ENCODE measurements at regions not wholly inside any gene's neighbourhood (a gene's known extent, or its start where the extent isn't known, plus 50 kb on each side); places are given as distances from the start of the nearest gene placed in this dataset.

DNA sequence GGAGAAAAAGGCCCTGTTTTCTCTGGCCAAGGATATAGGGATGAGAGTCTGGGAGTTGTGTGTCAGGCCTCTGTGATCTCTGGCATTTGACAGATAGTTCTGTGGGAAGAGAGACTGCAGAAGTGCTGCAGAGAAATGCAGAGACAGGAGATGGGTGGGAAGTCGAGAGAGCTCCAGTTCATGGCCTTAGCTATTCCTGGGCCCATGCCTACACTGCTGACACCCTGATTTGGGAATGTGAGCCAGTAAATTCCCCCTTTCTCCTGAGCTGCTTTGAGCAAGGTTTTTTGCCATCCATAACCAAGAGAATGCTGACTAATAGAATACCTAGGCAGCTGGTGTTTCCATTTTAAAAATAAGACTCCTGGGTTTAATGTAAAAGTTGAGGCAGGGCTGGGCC is 59.3 kb downstream of the EBLN2 start:
- TF ChIP-seq, protein P1, sequence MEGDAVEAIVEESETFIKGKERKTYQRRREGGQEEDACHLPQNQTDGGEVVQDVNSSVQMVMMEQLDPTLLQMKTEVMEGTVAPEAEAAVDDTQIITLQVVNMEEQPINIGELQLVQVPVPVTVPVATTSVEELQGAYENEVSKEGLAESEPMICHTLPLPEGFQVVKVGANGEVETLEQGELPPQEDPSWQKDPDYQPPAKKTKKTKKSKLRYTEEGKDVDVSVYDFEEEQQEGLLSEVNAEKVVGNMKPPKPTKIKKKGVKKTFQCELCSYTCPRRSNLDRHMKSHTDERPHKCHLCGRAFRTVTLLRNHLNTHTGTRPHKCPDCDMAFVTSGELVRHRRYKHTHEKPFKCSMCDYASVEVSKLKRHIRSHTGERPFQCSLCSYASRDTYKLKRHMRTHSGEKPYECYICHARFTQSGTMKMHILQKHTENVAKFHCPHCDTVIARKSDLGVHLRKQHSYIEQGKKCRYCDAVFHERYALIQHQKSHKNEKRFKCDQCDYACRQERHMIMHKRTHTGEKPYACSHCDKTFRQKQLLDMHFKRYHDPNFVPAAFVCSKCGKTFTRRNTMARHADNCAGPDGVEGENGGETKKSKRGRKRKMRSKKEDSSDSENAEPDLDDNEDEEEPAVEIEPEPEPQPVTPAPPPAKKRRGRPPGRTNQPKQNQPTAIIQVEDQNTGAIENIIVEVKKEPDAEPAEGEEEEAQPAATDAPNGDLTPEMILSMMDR (conservative IDR thresholded peaks at IDR 0.05; ENCODE audit: low read depth, low read length) = no peak
- TF ChIP-seq POLR2A (IDR thresholded peaks at IDR 0.05; ENCODE audit: low read depth, low read length) (no peak), FOS (IDR thresholded peaks at IDR 0.05; ENCODE audit: low read depth, low read length) (no peak), RAD21 (IDR thresholded peaks at IDR 0.05; ENCODE audit: low read length) (no peak), RFX5 (IDR thresholded peaks at IDR 0.05; ENCODE audit: low read depth, low read length) (no peak), CEBPB (IDR thresholded peaks at IDR 0.05; ENCODE audit: low read depth, low read length) (no peak), CHD1 (IDR thresholded peaks at IDR 0.05; ENCODE audit: low read depth, low read length) (no peak), BHLHE40 (IDR thresholded peaks at IDR 0.05; ENCODE audit: low read depth, low read length) (no peak), SMC3 (IDR thresholded peaks at IDR 0.05; ENCODE audit: low read depth, low read length) (no peak), MXI1 (IDR thresholded peaks at IDR 0.05; ENCODE audit: borderline replicate concordance, low read depth, low read length) (no peak), MAZ (IDR thresholded peaks at IDR 0.05; ENCODE audit: borderline replicate concordance, low read depth, low read length) (no peak), NFE2L2 (IDR thresholded peaks at IDR 0.05; ENCODE audit: low read depth, low read length) (no peak)
- TF ChIP-seq, protein P2, sequence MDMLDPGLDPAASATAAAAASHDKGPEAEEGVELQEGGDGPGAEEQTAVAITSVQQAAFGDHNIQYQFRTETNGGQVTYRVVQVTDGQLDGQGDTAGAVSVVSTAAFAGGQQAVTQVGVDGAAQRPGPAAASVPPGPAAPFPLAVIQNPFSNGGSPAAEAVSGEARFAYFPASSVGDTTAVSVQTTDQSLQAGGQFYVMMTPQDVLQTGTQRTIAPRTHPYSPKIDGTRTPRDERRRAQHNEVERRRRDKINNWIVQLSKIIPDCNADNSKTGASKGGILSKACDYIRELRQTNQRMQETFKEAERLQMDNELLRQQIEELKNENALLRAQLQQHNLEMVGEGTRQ (IDR thresholded peaks at IDR 0.05; ENCODE audit: low read depth, low read length) = no peak
- TF ChIP-seq, protein P3, sequence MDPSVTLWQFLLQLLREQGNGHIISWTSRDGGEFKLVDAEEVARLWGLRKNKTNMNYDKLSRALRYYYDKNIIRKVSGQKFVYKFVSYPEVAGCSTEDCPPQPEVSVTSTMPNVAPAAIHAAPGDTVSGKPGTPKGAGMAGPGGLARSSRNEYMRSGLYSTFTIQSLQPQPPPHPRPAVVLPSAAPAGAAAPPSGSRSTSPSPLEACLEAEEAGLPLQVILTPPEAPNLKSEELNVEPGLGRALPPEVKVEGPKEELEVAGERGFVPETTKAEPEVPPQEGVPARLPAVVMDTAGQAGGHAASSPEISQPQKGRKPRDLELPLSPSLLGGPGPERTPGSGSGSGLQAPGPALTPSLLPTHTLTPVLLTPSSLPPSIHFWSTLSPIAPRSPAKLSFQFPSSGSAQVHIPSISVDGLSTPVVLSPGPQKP (IDR thresholded peaks at IDR 0.05; ENCODE audit: borderline replicate concordance, low read depth, low read length) = no peak
